ENCODE measurements at regions not wholly inside any gene's neighbourhood (a gene's known extent, or its start where the extent isn't known, plus 50 kb on each side); places are given as distances from the start of the nearest gene placed in this dataset.
"Not testable (repeated sequence)": the region's sequence is repeated elsewhere in the genome, so short reads cannot be mapped to it uniquely, and the experiment has no call there.

GRCh38 chr4:103982454-103982853 is 262.7 kb upstream of the TACR3 start:
- DNase-seq, result no peak

- DNase-seq, result no peak
Measured at GRCh38 chr4:103948244-103949018, 228.6 kb upstream of the TACR3 start.

- DNase-seq, result no peak
Measured at GRCh38 chr4:103947617-103948016, 227.8 kb upstream of the TACR3 start.

- not testable (repeated sequence) for DNase-seq
Measured at GRCh38 chr4:103946621-103947268, 227.0 kb upstream of the TACR3 start.

- DNase-seq, result no peak
Measured at GRCh38 chr4:103938488-103938887, 218.7 kb upstream of the TACR3 start.

- DNase-seq, result no peak
Measured at GRCh38 chr4:103936653-103937145, 216.9 kb upstream of the TACR3 start.

GRCh38 chr4:103934178-103934789 is 214.5 kb upstream of the TACR3 start:
- peak; percentile 0 for DNase-seq

- DNase-seq, result no peak
Measured at GRCh38 chr4:103928370-103928769, 208.6 kb upstream of the TACR3 start.

GRCh38 chr4:103923551-103923950 is 203.8 kb upstream of the TACR3 start:
- no peak for DNase-seq

- no peak for DNase-seq
Measured at GRCh38 chr4:103918214-103918613, 198.4 kb upstream of the TACR3 start.

- DNase-seq, result no peak
Measured at GRCh38 chr4:103915224-103915869, 195.6 kb upstream of the TACR3 start.

GRCh38 chr4:103907414-103907813 is 187.6 kb upstream of the TACR3 start:
- DNase-seq, result no peak

- no peak for DNase-seq
Measured at GRCh38 chr4:103904123-103904522, 184.3 kb upstream of the TACR3 start.

GRCh38 chr4:103902730-103903129 is 182.9 kb upstream of the TACR3 start:
- DNase-seq, result no peak

- DNase-seq, result no peak
Measured at GRCh38 chr4:103895876-103896465, 176.2 kb upstream of the TACR3 start.

GRCh38 chr4:103892586-103892985 is 172.8 kb upstream of the TACR3 start:
- no peak for DNase-seq

- no peak for DNase-seq
Measured at GRCh38 chr4:103887191-103887590, 167.4 kb upstream of the TACR3 start.

- DNase-seq, result no peak
Measured at GRCh38 chr4:103885152-103885551, 165.4 kb upstream of the TACR3 start.

GRCh38 chr4:103867311-103867710 is 147.5 kb upstream of the TACR3 start:
- no peak for DNase-seq

GRCh38 chr4:103853627-103854026 is 133.8 kb upstream of the TACR3 start:
- no peak for DNase-seq

- no peak for DNase-seq
Measured at GRCh38 chr4:103853146-103853545, 133.4 kb upstream of the TACR3 start.

- DNase-seq, result no peak
Measured at GRCh38 chr4:103845075-103845474, 125.3 kb upstream of the TACR3 start.

GRCh38 chr4:103842637-103843239 is 123.0 kb upstream of the TACR3 start:
- no peak for DNase-seq

Data from NCI-H2171 (cell line).